BJ (cell line): ENCODE measurements at regions not wholly inside any gene's neighbourhood (a gene's known extent, or its start where the extent isn't known, plus 50 kb on each side); places are given as distances from the start of the nearest gene placed in this dataset.

Experiments used
- CTCF ChIA-PET: fragments of 350-600 bp; formaldehyde crosslinking; extraction: SDS; loops from one replicate; lab custom pipeline; 2021; ENCODE audit warnings: antibody characterized with exemption, inconsistent platforms; lab: Yijun Ruan, JAX
- POLR2A ChIA-PET: fragments of 300-600 bp; sonication (Branson Sonifier 250); formaldehyde crosslinking; extraction: SDS; loops from one replicate; lab custom pipeline; 2021; ENCODE audit warnings: antibody characterized with exemption; lab: Charles Lee
- DNase-seq: peaks from one replicate; pipeline ENCODE4 v3.0.0-alpha.2; 2011; ENCODE audit warnings: low read depth
- H3K27me3 ChIP-seq: 2 replicates; pipeline ENCODE4 v1.6.0; 2011; ENCODE audit warnings: low read length; ENCODE audit not compliant: control insufficient read depth, insufficient read depth
- H3K36me3 ChIP-seq: 2 replicates; pipeline ENCODE4 v1.5.1; 2011; ENCODE audit warnings: low read length; ENCODE audit not compliant: control insufficient read depth, insufficient read depth
- H3K4me3 ChIP-seq: 2 replicates; pipeline ENCODE4 v1.5.1; 2011; ENCODE audit warnings: low read depth, mild to moderate bottlenecking, control low read depth, low read length
- TF ChIP-seq, protein P1 (sequence below): IDR thresholded peaks from 2 replicates; pipeline ENCODE4 v1.5.1; 2011; ENCODE audit warnings: low read depth, mild to moderate bottlenecking, control low read depth, inconsistent platforms, low read length, moderate library complexity; ENCODE audit not compliant: insufficient read depth

DNA sequence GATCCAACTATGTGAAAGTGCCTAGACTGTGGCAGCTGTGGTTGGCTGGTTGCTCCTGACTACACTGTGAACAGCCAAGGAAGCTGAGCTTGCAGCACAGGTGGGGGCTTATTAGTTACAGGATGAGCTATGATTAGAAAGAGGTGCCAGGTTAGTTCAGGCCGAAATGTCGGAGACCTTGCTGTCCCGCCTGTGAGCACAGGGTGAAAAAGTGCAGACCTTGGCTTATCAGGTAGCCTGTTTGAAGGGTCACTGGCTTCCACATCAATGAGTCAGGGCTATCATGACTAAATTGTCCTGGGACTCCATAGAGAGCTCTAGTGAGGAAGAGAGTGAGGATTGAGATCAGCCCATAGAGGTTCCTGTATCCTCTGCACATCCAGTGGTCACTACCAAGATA lies 114.3 kb upstream of the PLPPR1 start:
- POLR2A ChIA-PET, result no interaction called here
- no peak overlapping the region for H3K4me3 ChIP-seq
- H3K36me3 ChIP-seq, result no peaks in the 10 kb centered on the region
- DNase-seq, result no peak
- TF ChIP-seq, protein P1, sequence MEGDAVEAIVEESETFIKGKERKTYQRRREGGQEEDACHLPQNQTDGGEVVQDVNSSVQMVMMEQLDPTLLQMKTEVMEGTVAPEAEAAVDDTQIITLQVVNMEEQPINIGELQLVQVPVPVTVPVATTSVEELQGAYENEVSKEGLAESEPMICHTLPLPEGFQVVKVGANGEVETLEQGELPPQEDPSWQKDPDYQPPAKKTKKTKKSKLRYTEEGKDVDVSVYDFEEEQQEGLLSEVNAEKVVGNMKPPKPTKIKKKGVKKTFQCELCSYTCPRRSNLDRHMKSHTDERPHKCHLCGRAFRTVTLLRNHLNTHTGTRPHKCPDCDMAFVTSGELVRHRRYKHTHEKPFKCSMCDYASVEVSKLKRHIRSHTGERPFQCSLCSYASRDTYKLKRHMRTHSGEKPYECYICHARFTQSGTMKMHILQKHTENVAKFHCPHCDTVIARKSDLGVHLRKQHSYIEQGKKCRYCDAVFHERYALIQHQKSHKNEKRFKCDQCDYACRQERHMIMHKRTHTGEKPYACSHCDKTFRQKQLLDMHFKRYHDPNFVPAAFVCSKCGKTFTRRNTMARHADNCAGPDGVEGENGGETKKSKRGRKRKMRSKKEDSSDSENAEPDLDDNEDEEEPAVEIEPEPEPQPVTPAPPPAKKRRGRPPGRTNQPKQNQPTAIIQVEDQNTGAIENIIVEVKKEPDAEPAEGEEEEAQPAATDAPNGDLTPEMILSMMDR, result no peak
- CTCF ChIA-PET, result no interaction called here
- no peaks in the 10 kb centered on the region for H3K27me3 ChIP-seq

DNA sequence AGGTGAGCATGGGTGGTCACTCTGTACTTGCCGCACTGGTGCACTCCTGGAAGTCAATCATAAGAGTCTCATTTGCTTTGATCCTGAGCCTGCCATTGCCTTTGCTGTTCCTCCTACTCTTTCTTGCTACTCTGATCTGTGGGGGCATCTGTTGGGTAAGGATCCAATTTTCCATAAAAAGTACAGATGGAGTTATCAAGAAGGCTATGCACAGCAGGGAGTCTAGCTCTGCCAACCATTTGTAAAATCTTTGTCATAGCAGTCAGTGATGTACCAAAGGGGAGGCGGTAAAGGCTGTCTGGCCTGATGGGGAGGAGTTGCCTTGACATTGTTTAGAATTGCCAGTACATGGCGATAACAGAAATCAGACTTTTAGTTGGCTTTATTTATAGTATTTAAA lies 109.0 kb upstream of the PLPPR1 start:
- Histone ChIP-seq H3K4me3 (no peak overlapping the region), H3K36me3 (no peaks in the 10 kb centered on the region), H3K27me3 (no peaks in the 10 kb centered on the region)
- DNase-seq, result no peak
- TF ChIP-seq, protein P1, result no peak
- ChIA-PET POLR2A (no interaction called here), CTCF (no interaction called here)

DNA sequence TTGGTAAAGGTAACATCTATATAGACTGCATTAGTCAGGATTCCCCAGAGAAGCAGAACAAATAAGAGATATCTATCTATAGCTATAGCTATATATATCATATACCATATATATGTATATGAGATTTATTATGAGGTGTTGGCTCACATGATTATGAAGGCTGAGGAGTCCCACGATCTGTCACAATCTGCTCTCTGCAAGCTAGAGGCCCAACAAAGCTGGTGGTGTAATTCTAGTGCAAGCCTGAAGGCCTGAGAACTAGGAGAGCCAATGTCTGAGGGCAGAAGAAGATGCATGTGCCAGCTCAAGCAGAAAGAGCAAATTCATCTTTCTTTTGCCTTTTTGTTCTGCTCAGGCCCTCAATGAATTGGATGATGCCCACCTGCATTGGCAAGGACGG lies 102.2 kb upstream of the PLPPR1 start:
- Histone ChIP-seq H3K36me3 (no peaks in the 10 kb centered on the region), H3K4me3 (no peak overlapping the region), H3K27me3 (no peaks in the 10 kb centered on the region)
- TF ChIP-seq, protein P1, result no peak
- no peak for DNase-seq
- CTCF ChIA-PET, result no interaction called here
- POLR2A ChIA-PET, result no interaction called here

DNA sequence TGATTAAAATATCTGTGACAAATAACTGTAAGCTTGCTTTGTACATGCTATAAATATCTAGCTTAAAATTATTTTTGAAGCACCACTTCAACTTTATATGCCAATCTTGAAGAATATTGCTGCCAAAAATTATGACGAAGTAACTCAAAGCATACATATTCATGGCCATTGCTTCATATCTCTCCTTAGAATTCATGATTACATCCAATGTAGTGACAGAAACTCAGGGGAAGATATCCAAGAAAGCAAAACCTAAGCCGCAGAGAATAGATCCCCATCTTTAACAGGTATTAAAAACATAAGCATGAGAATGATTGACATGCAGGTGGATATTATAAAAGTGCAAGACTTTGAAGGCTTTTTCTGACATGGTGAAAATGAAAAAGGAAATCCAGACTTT lies 100.8 kb upstream of the PLPPR1 start:
- POLR2A ChIA-PET, result no interaction called here
- Histone ChIP-seq H3K36me3 (no peaks in the 10 kb centered on the region), H3K4me3 (no peak overlapping the region), H3K27me3 (no peaks in the 10 kb centered on the region)
- CTCF ChIA-PET, result no interaction called here
- DNase-seq, result no peak
- TF ChIP-seq, protein P1, result no peak

DNA sequence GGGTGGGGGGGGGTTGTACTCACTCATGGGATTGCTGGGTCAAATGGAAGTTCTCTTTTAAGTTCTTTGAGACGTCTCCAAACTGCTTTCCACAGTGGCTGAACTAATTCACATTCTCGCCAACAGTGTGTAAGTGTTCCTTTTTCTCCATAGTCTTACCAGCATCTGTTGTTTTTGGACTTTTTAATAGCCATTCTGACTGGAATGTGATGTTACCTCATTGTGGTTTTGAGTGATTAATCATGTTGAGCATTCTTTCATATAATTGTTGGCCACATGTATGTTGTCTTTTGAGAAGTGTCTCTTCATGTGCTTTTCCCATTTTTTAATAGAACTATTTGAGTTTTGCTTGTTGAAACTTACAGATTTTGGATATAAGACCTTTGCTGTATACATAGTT lies 94.9 kb upstream of the PLPPR1 start:
- ChIA-PET CTCF (no interaction called here), POLR2A (no interaction called here)
- TF ChIP-seq, protein P1, result no peak
- H3K36me3 ChIP-seq, result no peaks in the 10 kb centered on the region
- no peak overlapping the region for H3K4me3 ChIP-seq
- no peaks in the 10 kb centered on the region for H3K27me3 ChIP-seq
- no peak for DNase-seq

DNA sequence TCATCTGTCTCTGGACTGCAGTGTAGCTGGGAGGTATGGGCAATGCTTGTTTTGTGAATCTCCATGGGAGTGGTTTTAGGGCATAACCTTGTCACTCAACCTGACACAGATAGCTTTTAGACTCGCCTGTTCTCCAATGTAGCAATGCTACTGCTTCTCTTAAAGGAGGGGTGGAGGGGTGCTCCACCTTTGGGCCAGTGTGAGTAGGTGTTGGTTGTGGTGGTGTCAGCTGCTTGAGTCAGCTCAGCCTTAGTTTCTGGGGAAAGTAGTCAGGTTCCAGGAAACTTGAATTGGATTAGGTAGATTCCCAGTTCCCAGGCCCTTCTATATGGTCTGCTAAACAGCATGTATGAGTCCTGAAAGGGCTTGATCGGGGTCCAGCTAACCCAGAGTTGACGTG lies 91.1 kb upstream of the PLPPR1 start:
- no peak overlapping the region for H3K4me3 ChIP-seq
- no peaks in the 10 kb centered on the region for H3K36me3 ChIP-seq
- CTCF ChIA-PET, result no interaction called here
- no peak for DNase-seq
- POLR2A ChIA-PET, result no interaction called here
- no peaks in the 10 kb centered on the region for H3K27me3 ChIP-seq
- TF ChIP-seq, protein P1, result no peak
